Endodermal cell (in vitro differentiated cells): ENCODE measurements at regions not wholly inside any gene's neighbourhood (a gene's known extent, or its start where the extent isn't known, plus 50 kb on each side); places are given as distances from the start of the nearest gene placed in this dataset.

Experiments
- DNase-seq: peaks from one replicate; pipeline ENCODE4 v3.0.0-alpha.2; 2017
- H3K27ac ChIP-seq: 2 replicates; pipeline ENCODE4 v1.5.1; 2013; ENCODE audit warnings: mild to moderate bottlenecking, low read depth, low read length, moderate library complexity
- H3K27me3 ChIP-seq: 2 replicates; pipeline ENCODE4 v1.6.1; 2013; ENCODE audit warnings: mild to moderate bottlenecking, low read length, moderate library complexity; ENCODE audit not compliant: insufficient read depth, control insufficient read depth, poor library complexity, severe bottlenecking
- H3K36me3 ChIP-seq: 2 replicates; pipeline ENCODE4 v1.7.0; 2013; ENCODE audit warnings: mild to moderate bottlenecking, low read length, moderate library complexity; ENCODE audit not compliant: control insufficient read depth, insufficient read depth
- H3K4me1 ChIP-seq: one replicate; pipeline ENCODE4 v1.7.0; 2013; ENCODE audit warnings: low read length; ENCODE audit not compliant: control insufficient read depth, insufficient read depth
- H3K4me3 ChIP-seq: 2 replicates; pipeline ENCODE4 v1.5.1; 2013; ENCODE audit warnings: mild to moderate bottlenecking, low read length, moderate library complexity
- H3K9ac ChIP-seq: 2 replicates; pipeline ENCODE4 v1.6.1; 2013; ENCODE audit warnings: mild to moderate bottlenecking, low read length, moderate library complexity; ENCODE audit not compliant: poor library complexity, severe bottlenecking; ENCODE audit errors: extremely low read depth
- H3K9me3 ChIP-seq: 2 replicates; pipeline ENCODE4 v1.6.1; 2013; ENCODE audit warnings: mild to moderate bottlenecking, low read length, moderate library complexity; ENCODE audit not compliant: control insufficient read depth
- H3K27ac Mint-ChIP-seq: 2 replicates; pipeline ENCODE4 v1.8.0; 2020; ENCODE audit warnings: mixed read lengths
- H3K27me3 Mint-ChIP-seq: 2 replicates; pipeline ENCODE4 v1.8.0; 2021; ENCODE audit warnings: mild to moderate bottlenecking, mixed read lengths; ENCODE audit not compliant: insufficient read depth
- H3K36me3 Mint-ChIP-seq: 2 replicates; pipeline ENCODE4 v1.8.0; 2020; ENCODE audit warnings: low read depth, mixed read lengths
- H3K4me1 Mint-ChIP-seq: 2 replicates; pipeline ENCODE4 v1.8.0; 2020; ENCODE audit warnings: mixed read lengths
- H3K4me3 Mint-ChIP-seq: 2 replicates; pipeline ENCODE4 v1.8.0; 2020; ENCODE audit warnings: mild to moderate bottlenecking, moderate library complexity, mixed read lengths
- H3K9me3 Mint-ChIP-seq: 2 replicates; pipeline ENCODE4 v1.8.0; 2020; ENCODE audit warnings: mild to moderate bottlenecking, mixed read lengths
- CTCF ChIP-seq: fragments of 200-600 bp; sonication (generic); conservative IDR thresholded peaks from 2 replicates; pipeline ENCODE4 v1.5.0; 2021; ENCODE audit warnings: antibody characterized with exemption, mild to moderate bottlenecking
- WGBS, 2 experiments: methylation state at CpG; one replicate each; pipeline versions ENCODE4 v1.1.5 to v1.1.7; 2013; ENCODE audit warnings: missing lambda C conversion rate in 2 of 2, mixed read lengths in 1 of 2; ENCODE audit not compliant: insufficient coverage in 1 of 2, insufficient read length in 1 of 2; 5-methylcytosine and 5-hydroxymethylcytosine counted together

- peaks cover 12% of the 10 kb centered on the region for H3K9me3 ChIP-seq
- peak; percentile 57 for TF ChIP-seq CTCF
- H3K27ac ChIP-seq = no peak overlapping the region
- no peak overlapping the region for H3K4me3 ChIP-seq
- H3K9me3 Mint-ChIP-seq = no peaks in the 10 kb centered on the region
- H3K9ac ChIP-seq = no peak overlapping the region
- no peak for DNase-seq
- peaks cover 6% of the 10 kb centered on the region for H3K4me1 Mint-ChIP-seq
- no peak overlapping the region for H3K27ac Mint-ChIP-seq
- no peaks in the 10 kb centered on the region for H3K36me3 Mint-ChIP-seq
- no peak overlapping the region for H3K4me3 Mint-ChIP-seq
- H3K27me3 ChIP-seq = no peaks in the 10 kb centered on the region
- H3K4me1 ChIP-seq = no peaks in the 10 kb centered on the region
- H3K27me3 Mint-ChIP-seq = no peaks in the 10 kb centered on the region
- WGBS, 2 experiments = 93 to 100% methylated on average over 1 of the region's 1 CpG
- peaks cover 22% of the 10 kb centered on the region for H3K36me3 ChIP-seq
Measured at GRCh38 chr5:144697847-144698262, 527.2 kb downstream of the KCTD16 start.

- peaks cover 40% of the 10 kb centered on the region for H3K36me3 ChIP-seq
- H3K9me3 ChIP-seq = peaks cover 24% of the 10 kb centered on the region
- Mint-ChIP-seq H3K36me3 (peaks cover 9% of the 10 kb centered on the region), H3K4me3 (no peak overlapping the region), H3K9me3 (peaks cover 13% of the 10 kb centered on the region), H3K27ac (no peak overlapping the region), H3K4me1 (peaks cover 5% of the 10 kb centered on the region), H3K27me3 (no peaks in the 10 kb centered on the region)
- DNase-seq = no peak
- no peak for TF ChIP-seq CTCF
- no peak overlapping the region for H3K9ac ChIP-seq
- H3K4me1 ChIP-seq = no peaks in the 10 kb centered on the region
- H3K4me3 ChIP-seq = no peak overlapping the region
- no peaks in the 10 kb centered on the region for H3K27me3 ChIP-seq
- WGBS, 2 experiments = 95% methylated on average over 3 of the region's 3 CpGs; no CpG with 5 or more reads in 1 of the 2 experiments
- H3K27ac ChIP-seq = no peak overlapping the region
Measured at GRCh38 chr5:144691936-144692335, 521.3 kb downstream of the KCTD16 start.

- Histone ChIP-seq H3K27ac (no peak overlapping the region), H3K36me3 (peaks cover 33% of the 10 kb centered on the region), H3K9me3 (peaks cover 40% of the 10 kb centered on the region), H3K4me1 (no peaks in the 10 kb centered on the region), H3K9ac (no peak overlapping the region), H3K4me3 (no peak overlapping the region), H3K27me3 (no peaks in the 10 kb centered on the region)
- Mint-ChIP-seq H3K4me1 (peaks cover 3% of the 10 kb centered on the region), H3K27me3 (no peaks in the 10 kb centered on the region), H3K9me3 (peaks cover 23% of the 10 kb centered on the region), H3K36me3 (peaks cover 10% of the 10 kb centered on the region), H3K27ac (no peak overlapping the region), H3K4me3 (no peak overlapping the region)
- 87 to 100% methylated on average over 1 of the region's 1 CpG for WGBS, 2 experiments
- DNase-seq = no peak
- no peak for TF ChIP-seq CTCF
Measured at GRCh38 chr5:144684899-144685298, 514.2 kb downstream of the KCTD16 start.
